ENCODE measurements at regions not wholly inside any gene's neighbourhood (a gene's known extent, or its start where the extent isn't known, plus 50 kb on each side); places are given as distances from the start of the nearest gene placed in this dataset.

- Histone ChIP-seq H3K36me3 (ENCODE audit: low read length) (no peaks in the 10 kb centered on the region), H3F3A (ENCODE audit: insufficient read depth) (no peaks in the 10 kb centered on the region), H3K27me3 (ENCODE audit: low read length) (no peaks in the 10 kb centered on the region), H4K20me1 (ENCODE audit: low read depth, low read length) (no peaks in the 10 kb centered on the region), H3K4me3 (ENCODE audit: insufficient read depth, low read length, poor library complexity, severe bottlenecking) (no peak overlapping the region), H3K9me3 (ENCODE audit: insufficient read depth, low read length) (no peaks in the 10 kb centered on the region), H3K9ac (ENCODE audit: low read length) (no peak overlapping the region), H3K4me2 (ENCODE audit: low read depth, low read length, poor library complexity, severe bottlenecking) (no peak overlapping the region), H2AFZ (ENCODE audit: low read depth, low read length, severe bottlenecking) (no peak overlapping the region), H3K27ac (ENCODE audit: low read depth, low read length) (no peak overlapping the region), H3K9me2 (replicated peaks; ENCODE audit: insufficient read depth, low read length) (no peaks in the 10 kb centered on the region), H3K79me2 (ENCODE audit: insufficient read depth, low read length) (no peaks in the 10 kb centered on the region)
- TF ChIP-seq EZH2phosphoT487 (conservative IDR thresholded peaks at IDR 0.05; ENCODE audit: low read length) (no peak), CTCF (IDR thresholded peaks at IDR 0.05; ENCODE audit: insufficient read depth, low read length, poor library complexity, severe bottlenecking) (no peak)
Observed at GRCh38 chr9:74444369-74444768, 52.8 kb upstream of the RORB start.

Measured in SU-DHL-6 (cell line).